HG02678 (cell line): ENCODE measurements at regions not wholly inside any gene's neighbourhood (a gene's known extent, or its start where the extent isn't known, plus 50 kb on each side); places are given as distances from the start of the nearest gene placed in this dataset.
"Not testable (repeated sequence)": the region's sequence is repeated elsewhere in the genome, so short reads cannot be mapped to it uniquely, and the experiment has no call there.

Experiments
- ATAC-seq: cut with Tn5 transposase; IDR thresholded peaks from one replicate; pipeline ENCODE4 v1.9.1; 2021; ENCODE audit warnings: mild to moderate bottlenecking, moderate library complexity; ENCODE audit not compliant: unreplicated experiment

DNA sequence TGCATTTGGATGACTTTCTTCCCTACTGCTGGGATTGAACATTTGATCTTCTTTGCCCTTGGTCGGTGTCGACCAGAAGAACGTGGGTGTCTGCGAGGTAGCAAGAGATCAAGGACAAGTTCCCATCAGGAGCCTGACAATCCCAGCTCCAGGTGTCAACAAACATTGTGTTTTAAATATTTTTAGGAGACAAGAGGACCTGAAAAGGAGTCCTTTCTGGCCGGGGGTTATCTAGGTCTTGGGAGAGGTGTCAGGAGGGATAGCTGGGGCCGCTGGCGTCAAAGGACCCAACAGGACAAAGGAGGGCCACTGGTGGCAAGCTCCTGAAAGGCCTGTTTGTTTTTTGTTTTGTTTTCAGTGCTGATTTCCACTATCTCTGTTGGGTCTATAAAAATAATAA is 308.4 kb upstream of the ERCC4 start:
- no peak for ATAC-seq

DNA sequence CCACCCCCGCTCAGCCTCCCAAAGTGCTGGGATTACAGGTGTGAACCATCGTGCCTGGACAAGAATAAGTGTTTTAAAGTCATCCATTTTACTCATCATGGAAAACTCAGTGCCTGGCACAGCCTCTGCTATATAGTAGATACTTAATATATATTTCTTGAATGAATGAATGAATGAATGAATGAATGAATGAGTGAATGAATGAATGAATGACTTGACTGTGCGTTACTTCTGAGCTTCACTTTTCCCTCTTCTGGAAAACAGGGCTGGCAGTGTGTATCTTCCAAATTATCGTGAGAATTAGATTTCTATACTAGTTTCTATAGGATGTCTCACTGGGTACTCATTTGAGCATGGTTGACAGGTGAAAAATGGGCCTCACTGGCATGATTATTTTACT is 307.3 kb upstream of the ERCC4 start:
- no peak for ATAC-seq

DNA sequence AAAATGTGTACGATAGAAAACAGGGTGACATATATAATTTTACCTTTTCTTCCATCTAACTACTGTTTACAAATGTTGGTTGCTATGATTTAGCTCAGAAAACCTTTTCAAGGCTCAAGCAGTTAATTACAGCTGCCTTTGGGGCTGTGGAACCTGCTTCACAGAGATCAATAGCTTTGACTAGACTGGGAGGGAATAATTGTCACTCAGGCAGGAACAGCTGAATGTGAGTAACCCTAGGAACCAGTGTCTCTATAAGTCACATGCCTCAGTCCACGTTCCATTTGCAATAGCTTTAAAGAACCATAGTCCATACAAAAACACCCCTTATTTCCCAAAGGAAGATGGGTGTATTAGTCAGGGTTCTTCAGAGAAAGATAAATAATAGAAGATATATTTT is 306.8 kb upstream of the ERCC4 start:
- ATAC-seq, result no peak

DNA sequence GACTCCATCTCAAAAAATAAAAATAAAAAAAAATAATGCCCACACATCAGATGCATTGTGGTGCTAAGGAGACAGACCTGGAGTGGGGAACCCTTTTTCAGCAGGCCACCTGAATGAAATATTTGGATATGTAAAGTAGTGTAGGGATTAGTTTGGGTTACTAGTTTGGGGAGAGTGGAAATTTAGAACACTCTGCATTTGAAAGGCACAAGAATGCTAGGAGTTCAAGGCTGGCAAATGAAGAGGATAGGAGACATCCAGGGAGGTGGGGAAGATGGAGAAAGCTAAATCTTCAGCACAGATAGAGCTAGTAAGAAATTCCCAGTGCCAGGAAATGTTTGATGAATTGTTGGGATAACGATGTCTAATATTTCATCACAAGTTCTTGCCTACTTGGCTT is 298.3 kb upstream of the ERCC4 start:
- ATAC-seq, result no peak

DNA sequence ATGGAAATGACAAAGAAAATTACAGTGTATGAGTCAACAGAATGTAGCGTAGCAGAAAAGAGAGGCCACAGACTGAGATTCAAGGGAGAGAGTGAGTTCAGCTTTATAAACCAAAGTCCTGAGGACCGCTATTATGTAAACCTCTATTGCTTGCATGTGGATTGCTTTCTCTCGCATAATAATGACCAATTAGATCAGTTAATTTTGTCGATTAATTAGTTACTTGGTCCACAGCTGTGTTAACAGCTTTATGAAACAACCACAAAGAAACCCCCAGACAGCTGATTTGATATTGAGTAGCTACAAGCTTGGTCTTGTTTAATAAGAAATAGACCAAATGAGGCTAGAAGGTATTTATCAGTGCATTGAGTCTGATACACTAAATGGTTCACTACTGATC is 291.8 kb upstream of the ERCC4 start:
- no peak for ATAC-seq

DNA sequence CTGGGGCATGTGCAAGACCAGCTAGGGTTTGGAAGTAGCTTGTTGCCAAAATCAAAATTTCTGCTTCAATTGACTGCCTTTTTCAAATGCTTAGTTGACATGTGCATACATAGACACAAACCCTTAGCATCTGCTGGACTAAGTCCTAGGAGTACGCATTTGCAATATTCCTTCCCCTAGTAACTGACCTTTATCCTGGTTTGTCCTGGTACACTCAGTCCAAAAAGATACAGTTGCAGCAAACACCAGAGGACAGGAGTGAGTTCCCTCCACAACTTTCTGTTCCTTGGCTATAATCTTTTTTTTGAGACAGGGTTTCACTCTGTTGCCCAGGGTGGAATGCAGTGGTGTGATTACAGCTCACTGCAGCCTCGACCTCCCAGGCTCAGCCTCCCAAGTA is 290.2 kb upstream of the ERCC4 start:
- no peak for ATAC-seq

DNA sequence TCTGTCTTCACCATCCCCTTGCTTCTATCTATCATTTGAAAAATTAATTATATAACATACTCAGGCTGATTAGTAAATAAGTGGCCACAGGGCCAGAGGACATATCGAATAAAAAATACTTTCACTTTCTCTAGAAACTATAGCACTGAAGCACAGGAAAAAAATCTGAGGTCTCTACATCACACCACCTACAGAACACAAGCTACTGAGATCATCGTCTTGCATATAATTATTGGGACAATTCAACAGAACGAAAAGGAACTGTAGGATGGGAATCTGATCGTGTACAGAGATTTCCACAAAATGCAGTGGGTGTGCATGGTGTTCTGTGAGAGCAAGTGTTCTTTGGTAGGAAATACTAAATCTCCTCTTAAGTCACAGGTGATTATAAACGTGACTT is 289.6 kb upstream of the ERCC4 start:
- ATAC-seq, result no peak

DNA sequence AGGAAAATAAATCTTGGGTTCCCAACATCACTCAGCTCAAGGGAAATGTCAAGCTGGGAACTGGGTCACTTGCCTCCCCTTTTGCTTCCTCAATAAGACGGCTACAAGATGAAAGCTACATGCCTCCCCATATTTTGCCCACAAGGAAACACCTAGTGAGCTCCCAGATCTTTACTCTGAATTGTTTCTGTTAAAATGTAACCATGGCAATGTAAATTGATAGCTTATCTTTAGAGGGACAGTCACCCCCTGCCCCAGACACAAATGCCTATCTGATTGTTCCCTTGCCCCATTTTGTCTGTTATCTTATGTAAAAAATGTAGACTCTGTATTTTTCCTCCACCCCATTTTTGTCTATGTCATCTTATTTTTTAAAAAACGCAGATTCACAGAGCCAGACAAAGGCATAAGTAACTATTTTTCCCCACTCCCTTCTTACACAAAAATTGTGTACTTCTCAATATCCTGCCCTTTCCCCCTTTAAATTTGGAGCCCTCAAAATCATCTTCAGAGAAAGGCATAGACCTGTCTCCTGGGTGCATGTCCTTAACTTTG is 288.7 kb upstream of the ERCC4 start:
- ATAC-seq, result no peak

DNA sequence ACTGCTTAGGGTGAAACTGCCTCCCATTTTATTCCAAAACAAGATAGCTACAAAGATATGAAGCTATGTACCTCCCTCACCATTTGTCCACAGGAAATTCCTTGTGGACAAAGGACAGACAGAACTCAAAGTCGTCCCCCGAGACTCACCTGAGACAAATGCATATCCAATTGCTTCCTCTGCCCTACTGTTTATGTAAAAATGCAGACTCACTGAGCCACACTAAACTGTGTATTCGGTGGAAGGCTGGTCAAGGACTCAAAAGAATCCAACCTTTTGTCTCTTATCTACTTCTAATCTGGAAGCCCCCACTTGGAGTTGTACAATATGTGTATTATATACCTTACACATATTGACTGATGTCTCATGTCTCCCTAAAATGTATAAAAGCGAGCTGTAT is 288.0 kb upstream of the ERCC4 start:
- ATAC-seq, result no peak

DNA sequence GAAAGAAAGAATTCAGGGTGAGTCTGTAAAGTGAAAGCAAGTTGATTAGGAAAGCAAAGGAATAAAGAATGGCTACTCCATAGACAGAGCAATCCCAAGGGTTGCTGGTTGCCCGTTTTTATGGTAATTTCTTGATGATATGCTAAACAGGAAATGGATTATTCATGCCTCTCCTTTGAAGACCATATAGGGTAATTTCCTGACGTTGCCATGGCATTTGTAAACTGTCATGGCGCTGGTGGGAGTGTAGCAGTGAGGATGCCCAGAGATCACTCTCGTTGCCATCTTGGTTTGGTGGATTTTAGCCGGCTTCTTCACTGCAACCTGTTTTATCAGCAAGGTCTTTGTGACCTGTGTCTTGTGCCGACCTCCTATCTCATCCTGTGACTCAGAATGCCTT is 287.4 kb upstream of the ERCC4 start:
- not testable (repeated sequence) for ATAC-seq

DNA sequence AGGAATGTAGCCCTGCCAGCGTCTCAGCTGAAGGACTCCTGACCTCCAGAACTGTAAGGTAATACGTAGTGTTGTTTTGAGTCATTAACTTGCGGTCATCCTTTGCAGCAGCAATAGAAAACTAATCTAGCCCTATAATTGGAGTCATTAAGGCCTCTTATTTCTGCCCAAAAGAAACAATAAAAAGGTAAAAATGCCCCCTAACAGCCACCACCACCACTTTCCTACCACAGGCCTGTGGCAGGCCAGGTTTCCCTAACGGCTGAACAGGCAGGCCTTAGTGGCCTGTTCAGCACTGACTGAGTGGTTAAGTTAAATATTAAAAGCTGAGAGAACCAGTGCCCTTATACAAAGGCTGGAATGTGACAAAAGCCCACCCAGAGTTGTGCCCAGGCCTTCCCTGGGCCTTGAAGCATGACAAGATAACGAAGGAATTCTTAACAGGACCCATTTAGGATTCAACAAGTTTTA is 286.5 kb upstream of the ERCC4 start:
- ATAC-seq, result no peak

DNA sequence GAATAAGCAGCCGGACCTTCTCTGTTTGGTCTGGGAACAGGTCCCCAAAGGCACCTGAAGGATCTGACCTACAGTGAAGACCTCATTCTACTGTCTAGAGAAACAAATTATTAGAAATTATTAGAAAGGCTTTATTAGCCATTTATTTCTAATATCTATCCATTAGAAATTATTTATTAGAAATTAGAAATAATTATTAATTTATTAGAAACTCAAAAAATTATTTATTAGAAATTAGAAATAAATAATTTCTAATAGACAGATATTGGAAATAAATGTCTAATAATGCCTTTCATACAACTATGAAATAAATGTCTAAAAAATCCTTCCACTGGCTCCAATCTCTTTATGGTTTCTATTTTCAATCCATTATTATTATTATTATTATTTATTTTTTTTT is 285.7 kb upstream of the ERCC4 start:
- no peak for ATAC-seq

DNA sequence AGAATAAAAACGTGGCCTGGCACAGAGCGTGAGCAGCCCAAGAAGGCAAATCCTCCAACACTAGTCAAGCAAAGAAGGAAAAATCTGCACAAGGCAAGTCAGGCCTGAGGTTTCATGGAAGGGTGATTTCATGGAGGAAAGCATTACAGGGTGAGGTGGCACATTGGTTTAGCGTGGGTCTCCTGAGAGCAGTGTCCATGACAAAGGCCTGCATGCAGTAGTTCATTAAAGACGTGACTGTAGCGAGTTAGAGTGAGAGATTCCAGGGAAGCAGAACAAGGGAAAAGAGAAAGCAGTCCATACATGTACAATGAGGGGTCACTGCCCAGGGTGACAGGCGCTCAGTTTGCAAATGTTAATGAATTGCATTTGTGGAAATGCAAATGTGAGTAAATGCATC is 285.0 kb upstream of the ERCC4 start:
- no peak for ATAC-seq

DNA sequence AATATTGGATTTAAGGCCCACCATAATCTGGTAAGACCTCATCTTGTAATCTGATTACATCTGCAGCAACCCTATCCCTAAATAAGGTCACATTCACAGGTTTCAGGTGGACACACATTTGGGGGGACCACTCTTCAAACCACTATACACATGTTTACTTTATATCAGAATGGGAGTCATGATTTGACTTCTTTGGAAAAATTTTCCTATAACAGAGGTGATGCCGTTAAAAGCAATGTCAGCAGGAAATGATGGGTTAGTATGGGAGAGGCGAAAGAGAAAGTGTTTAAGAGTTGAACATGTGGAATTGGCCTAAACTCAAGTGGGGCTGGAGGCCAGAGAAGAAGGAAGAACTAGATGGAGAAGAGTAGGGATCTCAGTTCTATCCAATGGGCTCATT is 281.7 kb upstream of the ERCC4 start:
- ATAC-seq, result no peak

DNA sequence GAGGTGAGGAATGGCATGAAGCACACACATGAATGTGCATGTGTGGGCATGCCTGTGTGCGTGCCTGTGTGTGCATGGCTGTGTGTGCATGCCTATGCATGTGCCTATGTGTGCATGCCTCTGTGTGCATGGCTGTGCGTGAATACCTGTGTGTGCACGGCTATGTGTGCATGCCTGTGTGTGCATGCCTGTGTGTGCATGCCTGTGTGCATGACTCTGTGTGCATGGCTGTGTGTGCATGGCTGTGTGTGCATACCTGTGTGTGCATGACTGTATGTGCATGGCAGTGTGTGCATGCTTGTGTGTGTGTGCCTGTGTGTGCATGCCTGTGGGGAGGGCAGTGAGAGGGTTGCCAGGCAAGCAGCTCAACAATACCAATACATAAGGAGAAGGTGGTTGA is 276.5 kb upstream of the ERCC4 start:
- no peak for ATAC-seq

DNA sequence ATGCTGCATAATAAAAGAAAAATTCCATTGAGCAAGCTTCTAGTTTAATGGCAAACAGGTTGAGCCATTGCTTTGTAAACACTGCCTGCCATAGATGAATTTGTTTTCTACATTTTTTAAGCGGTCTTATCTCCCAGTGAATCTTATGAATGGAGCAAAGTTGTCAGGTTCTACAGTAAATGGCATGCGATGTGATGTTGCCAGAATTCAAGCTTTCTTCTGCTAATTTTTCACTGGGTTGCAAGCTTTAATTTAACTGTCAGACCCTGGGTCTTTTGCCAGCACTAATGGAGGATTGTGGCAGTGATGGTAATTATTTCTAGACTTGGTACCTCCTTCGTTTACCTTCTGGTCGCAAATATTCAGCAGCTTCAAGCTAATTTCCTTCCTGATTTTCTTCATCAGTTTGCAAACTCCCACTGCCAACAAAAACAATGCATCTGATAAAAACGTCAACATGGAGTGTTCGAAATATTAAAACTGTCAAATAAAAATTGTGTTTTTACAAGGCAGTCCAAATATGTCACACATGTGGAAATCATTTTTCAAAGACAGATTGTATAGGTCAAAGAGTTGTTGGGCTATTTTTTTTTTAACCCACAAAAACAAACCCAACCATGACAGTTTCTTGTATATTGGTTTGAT is 274.2 kb upstream of the ERCC4 start:
- ATAC-seq, result no peak

DNA sequence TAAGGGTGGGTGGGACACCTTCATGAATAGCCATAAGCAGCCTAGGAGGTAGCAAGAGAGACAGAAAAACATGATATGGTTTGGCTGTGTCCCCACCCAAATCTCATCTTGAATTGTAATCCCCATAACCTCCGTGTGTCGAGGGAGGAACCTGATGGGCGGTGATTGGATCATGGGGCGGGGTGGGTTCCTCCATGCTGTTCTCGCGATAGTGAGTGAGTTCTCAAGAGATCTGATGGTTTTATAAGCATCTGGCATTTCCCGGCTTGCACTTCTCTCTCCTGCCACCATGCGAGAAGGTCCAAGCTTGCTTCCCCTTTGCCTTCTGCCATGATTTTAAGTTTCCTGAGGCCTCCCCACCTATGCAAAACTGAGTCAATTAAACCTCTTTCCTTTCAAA is 259.1 kb upstream of the ERCC4 start:
- ATAC-seq, result no peak

DNA sequence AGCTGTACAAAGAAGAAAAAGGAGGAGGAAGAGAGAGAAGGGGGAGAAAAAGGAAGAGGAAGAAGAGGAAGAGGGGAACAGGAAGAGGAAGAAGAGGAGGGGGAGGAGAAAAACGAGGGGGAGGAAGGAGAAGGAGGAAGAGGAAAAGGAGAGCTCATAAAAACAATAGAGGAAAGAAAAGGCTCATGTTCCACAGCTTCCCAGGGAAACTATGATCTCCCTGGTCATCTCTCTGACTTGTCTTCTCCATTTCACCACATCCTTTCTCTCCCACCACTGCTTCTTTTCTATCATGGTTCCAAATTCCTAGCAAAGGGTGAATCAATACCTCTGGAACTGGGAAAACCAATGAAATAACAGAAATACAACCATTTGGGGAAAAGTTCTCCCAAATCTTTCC is 254.1 kb upstream of the ERCC4 start:
- ATAC-seq, result no peak

DNA sequence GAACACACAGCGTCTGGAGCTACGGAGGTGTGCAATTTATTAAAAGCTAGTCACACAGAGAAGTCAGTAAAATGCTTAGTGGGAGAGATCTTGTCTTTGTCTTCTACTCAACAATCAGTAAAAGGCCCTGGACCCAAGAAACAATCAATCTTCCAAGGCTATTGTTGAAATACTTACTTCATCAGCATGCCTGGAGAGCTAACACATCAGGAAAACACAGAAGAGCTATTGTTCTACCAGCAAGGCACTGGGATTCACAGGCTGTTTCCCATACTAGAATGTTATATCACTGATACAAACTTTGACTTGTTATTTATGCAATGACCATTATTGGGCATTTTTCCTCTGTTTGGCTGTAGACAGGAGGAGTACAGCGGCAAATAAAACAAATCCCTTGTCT is 247.8 kb upstream of the ERCC4 start:
- ATAC-seq, result no peak

DNA sequence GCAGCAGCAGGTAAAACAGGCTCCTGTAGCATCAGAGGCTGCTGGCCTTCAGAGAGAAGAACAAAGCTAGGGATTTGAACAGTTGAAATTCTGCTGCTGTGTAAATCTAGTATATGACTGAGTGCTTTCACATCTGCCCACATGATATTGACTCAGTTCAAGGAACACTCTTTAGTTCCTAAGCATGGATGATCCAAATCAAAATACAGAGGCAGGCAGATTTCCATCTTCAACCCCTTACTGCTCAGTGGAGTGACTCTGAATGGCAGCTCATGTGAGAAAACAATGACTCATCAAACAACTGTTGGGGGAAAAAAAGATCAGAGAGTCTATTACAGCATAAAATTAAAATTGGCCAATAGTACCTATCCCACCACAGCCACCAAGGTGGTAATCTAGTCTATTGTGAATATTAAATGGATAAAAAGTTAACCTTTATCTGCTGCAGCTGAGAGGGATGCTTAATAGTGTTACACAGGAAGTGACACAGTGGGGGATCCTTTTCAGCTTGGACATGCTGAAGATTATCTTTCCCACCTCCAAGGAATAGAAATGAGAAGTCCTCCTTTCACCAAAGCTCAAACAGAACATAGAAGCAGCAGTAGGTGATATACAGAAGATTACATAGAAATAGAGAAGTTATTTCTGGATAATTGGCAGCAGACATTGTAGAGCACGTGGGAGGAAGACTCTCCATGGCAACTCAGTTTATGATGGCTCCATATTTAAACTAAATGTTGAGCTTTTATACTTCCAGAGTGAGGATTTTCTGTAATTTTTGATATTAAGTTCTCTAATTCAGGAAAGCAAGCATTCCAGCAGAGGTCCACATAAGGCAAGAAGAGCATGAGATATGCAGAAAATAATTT is 239.7 kb upstream of the ERCC4 start:
- ATAC-seq, result no peak

DNA sequence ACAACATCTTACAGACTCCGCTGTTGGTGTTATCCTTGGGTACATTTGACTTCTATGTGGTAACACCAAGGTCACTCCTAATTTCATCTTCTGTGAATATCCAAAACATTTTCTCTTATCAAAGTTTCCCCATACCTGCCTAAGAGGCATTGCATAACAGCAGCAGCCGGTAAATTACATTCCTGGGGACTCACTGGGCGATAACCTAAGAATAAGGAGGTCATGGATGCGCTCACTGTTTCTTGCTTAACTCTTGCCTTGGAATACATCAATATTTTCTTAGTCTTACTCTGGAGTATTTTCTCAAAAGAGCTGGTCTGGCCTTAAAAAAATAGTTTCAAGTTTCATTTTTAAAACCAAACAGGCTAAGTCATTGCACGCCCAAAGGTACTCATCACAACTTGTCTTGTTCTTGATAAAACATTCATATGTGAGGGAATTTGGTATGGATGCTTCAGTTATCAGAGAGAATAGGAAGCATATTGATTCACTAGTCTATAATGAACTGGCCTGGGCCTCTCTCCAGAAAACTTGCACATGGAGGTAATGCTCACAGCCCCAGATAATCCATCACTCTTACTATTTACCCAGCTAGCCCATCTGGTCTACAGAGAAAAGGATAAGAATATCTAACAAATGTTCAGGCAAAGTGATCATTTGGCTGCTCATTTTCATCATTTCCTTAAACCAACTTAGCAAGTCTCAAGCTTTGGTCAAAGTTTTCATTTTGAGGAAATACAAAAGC is 235.0 kb upstream of the ERCC4 start:
- ATAC-seq, result no peak

DNA sequence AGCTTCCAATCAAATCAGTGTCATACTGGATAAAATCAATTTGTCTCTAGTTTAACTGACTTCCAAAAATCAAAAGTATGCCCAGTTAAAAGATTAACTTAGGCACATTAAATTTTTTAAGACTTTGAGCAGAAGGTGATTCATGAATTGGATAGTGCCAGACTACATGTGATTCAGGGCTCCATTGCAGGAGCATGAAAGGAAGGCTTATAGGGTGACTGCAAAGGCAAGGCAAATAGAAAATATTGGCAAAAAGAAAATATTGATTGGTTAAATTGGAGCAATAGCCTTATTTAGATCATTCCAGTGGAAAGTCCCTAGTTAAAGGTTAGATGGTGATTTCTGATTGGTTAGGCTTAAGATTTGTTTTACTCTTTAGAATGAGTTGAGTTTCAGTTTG is 223.9 kb upstream of the ERCC4 start:
- ATAC-seq, result no peak
